ENCODE measurements at regions not wholly inside any gene's neighbourhood (a gene's known extent, or its start where the extent isn't known, plus 50 kb on each side); places are given as distances from the start of the nearest gene placed in this dataset.

DNA sequence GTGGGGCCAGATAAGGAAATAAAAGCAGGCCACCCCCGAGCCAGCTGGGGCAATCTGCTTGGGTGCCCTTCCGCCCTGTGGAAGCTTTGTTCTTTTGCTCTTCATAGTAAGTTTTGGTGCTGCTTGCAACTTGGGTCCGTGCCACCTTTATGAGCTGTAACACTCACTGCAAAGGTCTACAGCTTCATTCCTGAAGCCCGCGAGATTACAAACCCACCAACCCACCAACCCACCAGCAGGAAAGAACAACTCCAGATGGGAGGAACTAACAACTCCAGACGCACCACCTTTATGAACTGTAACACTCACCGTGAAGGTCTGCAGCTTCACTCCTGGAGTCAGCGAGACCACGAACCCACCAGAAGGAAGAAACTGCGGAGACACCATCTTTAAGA lies 84.2 kb upstream of the ARRDC4 start:
- Histone ChIP-seq H3K4me1 (no peaks in the 10 kb centered on the region), H3K9me3 (no peaks in the 10 kb centered on the region), H3K27me3 (no peaks in the 10 kb centered on the region), H3K27ac (no peak overlapping the region), H3K4me3 (no peak overlapping the region), H3K36me3 (no peaks in the 10 kb centered on the region)
- TF ChIP-seq CTCF (IDR thresholded peaks at IDR 0.05), result no peak
- ATAC-seq, result no peak
- WGBS, 2 donors, result 77 to 80% methylated on average over 10 of the region's 10 CpGs
- intact Hi-C loops (cut with DNase I), result no loop called here
- no peak for FAIRE-seq
- no peak for DNase-seq

DNA sequence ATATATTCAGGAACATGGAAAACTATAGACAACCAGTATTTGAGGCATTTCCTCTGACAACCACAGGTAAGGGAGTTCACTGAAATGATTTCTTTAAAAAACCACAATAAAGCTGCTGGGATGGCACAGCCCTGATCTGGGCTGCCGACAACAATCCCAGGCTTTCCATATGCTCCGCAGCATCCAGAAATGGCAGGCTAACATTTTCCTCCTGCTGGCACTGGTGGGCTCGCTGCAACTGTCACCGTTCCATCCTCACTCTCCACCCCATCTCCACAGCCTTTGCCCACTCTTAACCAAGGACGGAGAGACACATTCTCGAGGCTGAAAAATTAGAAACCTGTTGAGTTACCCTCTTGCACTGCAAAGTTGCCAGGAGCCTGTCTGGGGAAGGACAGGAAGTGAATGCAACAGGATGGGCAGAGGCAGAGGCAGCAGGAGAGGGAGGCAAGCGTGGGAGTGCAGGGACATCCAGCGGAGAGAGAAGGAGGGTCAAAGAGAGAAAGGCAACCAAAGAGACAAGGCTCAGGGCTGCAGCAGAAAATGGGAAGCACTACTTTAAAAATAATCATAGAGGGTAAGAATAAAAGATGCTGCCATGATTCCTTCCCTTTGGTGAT lies 79.0 kb upstream of the ARRDC4 start:
- no peak overlapping the region for H3K27ac ChIP-seq
- FAIRE-seq (no peak), DNase-seq (no peak), ATAC-seq (no peak)
- intact Hi-C loops (cut with DNase I), result no loop called here
- H3K9me3 ChIP-seq, result no peaks in the 10 kb centered on the region
- H3K4me1 ChIP-seq, result no peaks in the 10 kb centered on the region
- H3K4me3 ChIP-seq, result no peak overlapping the region
- no peaks in the 10 kb centered on the region for H3K36me3 ChIP-seq
- TF ChIP-seq CTCF (IDR thresholded peaks at IDR 0.05), result no peak
- H3K27me3 ChIP-seq, result peaks cover 0 to 2% (median 0%) of the 10 kb centered on the region in 4 donors
- 63 to 66% methylated on average over 8 of the region's 8 CpGs for WGBS, 2 donors

DNA sequence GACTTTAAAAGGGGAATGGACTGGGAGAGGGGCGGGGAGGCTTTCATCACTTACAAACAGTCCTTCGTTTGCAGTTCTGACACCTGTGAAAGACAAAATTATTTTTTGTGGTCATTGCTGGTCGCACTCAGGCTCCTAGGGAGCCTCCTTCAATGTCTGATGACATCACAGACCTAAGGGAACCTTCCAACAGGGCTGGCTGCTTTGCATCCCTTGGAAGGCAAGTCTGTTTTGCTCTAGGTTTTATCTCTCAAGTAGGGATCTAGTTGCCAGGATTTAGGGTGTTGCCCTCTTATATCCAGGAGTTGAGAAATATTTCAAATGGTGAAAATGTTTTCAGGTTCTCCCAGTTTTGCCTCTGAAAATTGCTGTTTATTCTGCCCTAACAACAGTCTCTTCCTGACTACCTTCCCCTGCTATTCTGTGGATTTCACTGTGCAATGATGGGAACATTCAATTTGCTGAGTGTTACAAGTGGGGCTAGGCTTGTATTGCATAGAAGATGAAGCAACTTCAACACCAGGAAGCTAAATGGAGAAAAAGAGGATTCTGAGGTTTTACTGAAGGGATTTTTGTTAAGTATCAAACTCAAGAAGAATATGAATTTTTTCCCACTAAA lies 75.9 kb upstream of the ARRDC4 start:
- peaks cover 0 to 2% (median 0%) of the 10 kb centered on the region in 4 donors for H3K27me3 ChIP-seq
- no peak for FAIRE-seq
- no peak for TF ChIP-seq CTCF (IDR thresholded peaks at IDR 0.05)
- intact Hi-C loops (cut with DNase I), result no loop called here
- no peak for DNase-seq
- H3K4me3 ChIP-seq, result no peak overlapping the region
- no peaks in the 10 kb centered on the region for H3K36me3 ChIP-seq
- H3K4me1 ChIP-seq, result no peaks in the 10 kb centered on the region
- H3K9me3 ChIP-seq, result no peaks in the 10 kb centered on the region
- no peak overlapping the region for H3K27ac ChIP-seq
- WGBS, 2 donors, result 36 to 47% methylated on average over 3 of the region's 3 CpGs
- no peak for ATAC-seq

- ATAC-seq (no peak), FAIRE-seq (no peak), DNase-seq (no peak)
- TF ChIP-seq CTCF (IDR thresholded peaks at IDR 0.05), result no peak
- no peak overlapping the region for H3K4me3 ChIP-seq
- intact Hi-C loops (cut with DNase I), result no loop called here
- peaks cover 0 to 3% (median 1%) of the 10 kb centered on the region in 4 donors for H3K27me3 ChIP-seq
- H3K36me3 ChIP-seq, result no peaks in the 10 kb centered on the region
- H3K27ac ChIP-seq, result no peak overlapping the region
- H3K4me1 ChIP-seq, result no peaks in the 10 kb centered on the region
- H3K9me3 ChIP-seq, result no peaks in the 10 kb centered on the region
- WGBS, 2 donors, result 82 to 93% methylated on average over 1 of the region's 1 CpG
These were observed 70.2 kb upstream of the ARRDC4 start for GRCh38 chr15:97890307-97890706.
